ENCODE measurements at regions not wholly inside any gene's neighbourhood (a gene's known extent, or its start where the extent isn't known, plus 50 kb on each side); places are given as distances from the start of the nearest gene placed in this dataset.

- no peak for DNase-seq
- no peak for TF ChIP-seq CTCF (IDR thresholded peaks at IDR 0.05)
- H3K27me3 Mint-ChIP-seq (ENCODE audit: insufficient read depth), result no peaks in the 10 kb centered on the region
- no peak overlapping the region for H3K4me3 Mint-ChIP-seq
- no peaks in the 10 kb centered on the region for H3K36me3 Mint-ChIP-seq (ENCODE audit: low read depth)
- peaks cover 51% of the 10 kb centered on the region for H3K4me1 Mint-ChIP-seq (ENCODE audit: low read depth)
- no peaks in the 10 kb centered on the region for H3K9me3 Mint-ChIP-seq
- H3K27ac Mint-ChIP-seq, result no peak overlapping the region
These were observed 478.0 kb upstream of the KLF6 start for GRCh38 chr10:4262870-4263600.

- TF ChIP-seq CTCF (IDR thresholded peaks at IDR 0.05), result no peak
- no peak overlapping the region for H3K27ac Mint-ChIP-seq
- H3K36me3 Mint-ChIP-seq (ENCODE audit: low read depth), result no peaks in the 10 kb centered on the region
- no peaks in the 10 kb centered on the region for H3K9me3 Mint-ChIP-seq
- no peak overlapping the region for H3K4me3 Mint-ChIP-seq
- no peaks in the 10 kb centered on the region for H3K27me3 Mint-ChIP-seq (ENCODE audit: insufficient read depth)
- peaks cover 50% of the 10 kb centered on the region for H3K4me1 Mint-ChIP-seq (ENCODE audit: low read depth)
- no peak for DNase-seq
These were observed 477.4 kb upstream of the KLF6 start for GRCh38 chr10:4262449-4262848.

- no peak for TF ChIP-seq CTCF (IDR thresholded peaks at IDR 0.05)
- Mint-ChIP-seq H3K27me3 (ENCODE audit: insufficient read depth) (no peaks in the 10 kb centered on the region), H3K27ac (peak overlapping the region; percentile 57), H3K4me1 (ENCODE audit: low read depth) (peaks cover 56% of the 10 kb centered on the region), H3K4me3 (no peak overlapping the region), H3K9me3 (peaks cover 9% of the 10 kb centered on the region), H3K36me3 (ENCODE audit: low read depth) (peaks cover 13% of the 10 kb centered on the region)
- no peak for DNase-seq
These were observed 475.6 kb upstream of the KLF6 start for GRCh38 chr10:4260483-4261124.

GRCh38 chr10:4257939-4258465 lies 473.0 kb upstream of the KLF6 start:
- Mint-ChIP-seq H3K9me3 (peaks cover 17% of the 10 kb centered on the region), H3K27ac (no peak overlapping the region), H3K36me3 (ENCODE audit: low read depth) (peaks cover 27% of the 10 kb centered on the region), H3K27me3 (ENCODE audit: insufficient read depth) (no peaks in the 10 kb centered on the region), H3K4me3 (no peak overlapping the region), H3K4me1 (ENCODE audit: low read depth) (peaks cover 65% of the 10 kb centered on the region)
- TF ChIP-seq CTCF (IDR thresholded peaks at IDR 0.05), result no peak
- DNase-seq, result no peak

GRCh38 chr10:4256971-4257370 lies 472.0 kb upstream of the KLF6 start:
- Mint-ChIP-seq H3K27me3 (ENCODE audit: insufficient read depth) (no peaks in the 10 kb centered on the region), H3K4me3 (no peak overlapping the region), H3K4me1 (ENCODE audit: low read depth) (peaks cover 57% of the 10 kb centered on the region), H3K36me3 (ENCODE audit: low read depth) (peaks cover 27% of the 10 kb centered on the region), H3K9me3 (peaks cover 17% of the 10 kb centered on the region), H3K27ac (no peak overlapping the region)
- no peak for DNase-seq
- TF ChIP-seq CTCF (IDR thresholded peaks at IDR 0.05), result no peak

All from HFFc6 (cell line).